OCI-LY7 (cell line): ENCODE measurements at regions not wholly inside any gene's neighbourhood (a gene's known extent, or its start where the extent isn't known, plus 50 kb on each side); places are given as distances from the start of the nearest gene placed in this dataset.
"Not testable (repeated sequence)": the region's sequence is repeated elsewhere in the genome, so short reads cannot be mapped to it uniquely, and the experiment has no call there.

Experiments used
- EZH2phosphoT487 ChIP-seq: fragments of 200-600 bp; sonication (generic); IDR thresholded peaks from 2 replicates; pipeline ENCODE4 v1.6.1; 2018; ENCODE audit warnings: low read depth, borderline replicate concordance, mild to moderate bottlenecking, mixed run types, antibody characterized with exemption, low read length, moderate library complexity, mixed read lengths
- TF ChIP-seq, protein P1 (sequence below): fragments of 200-600 bp; sonication (generic); conservative IDR thresholded peaks from 2 replicates; pipeline ENCODE4 v1.5.1; 2014; ENCODE audit warnings: mild to moderate bottlenecking, antibody characterized with exemption, low read length, moderate library complexity, mixed read lengths

DNA sequence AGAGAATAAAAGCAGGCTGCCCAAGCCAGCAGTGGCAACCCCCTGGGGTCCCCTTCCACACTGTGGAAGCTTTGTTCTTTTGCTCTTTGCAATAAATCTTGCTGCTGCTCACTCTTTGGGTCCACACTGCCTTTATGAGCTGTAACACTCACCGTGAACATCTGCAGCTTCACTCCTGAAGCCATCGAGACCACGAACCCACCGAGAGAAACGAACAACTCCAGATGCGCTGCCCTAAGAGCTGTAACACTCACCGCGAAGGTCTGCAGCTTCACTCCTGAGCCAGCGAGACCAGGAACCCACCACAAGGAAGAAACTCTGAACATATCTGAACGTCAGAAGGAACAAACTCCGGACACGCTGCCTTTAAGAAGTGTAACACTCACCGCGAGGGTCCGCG lies 1252.9 kb downstream of the STIM2 start:
- TF ChIP-seq, protein P1, sequence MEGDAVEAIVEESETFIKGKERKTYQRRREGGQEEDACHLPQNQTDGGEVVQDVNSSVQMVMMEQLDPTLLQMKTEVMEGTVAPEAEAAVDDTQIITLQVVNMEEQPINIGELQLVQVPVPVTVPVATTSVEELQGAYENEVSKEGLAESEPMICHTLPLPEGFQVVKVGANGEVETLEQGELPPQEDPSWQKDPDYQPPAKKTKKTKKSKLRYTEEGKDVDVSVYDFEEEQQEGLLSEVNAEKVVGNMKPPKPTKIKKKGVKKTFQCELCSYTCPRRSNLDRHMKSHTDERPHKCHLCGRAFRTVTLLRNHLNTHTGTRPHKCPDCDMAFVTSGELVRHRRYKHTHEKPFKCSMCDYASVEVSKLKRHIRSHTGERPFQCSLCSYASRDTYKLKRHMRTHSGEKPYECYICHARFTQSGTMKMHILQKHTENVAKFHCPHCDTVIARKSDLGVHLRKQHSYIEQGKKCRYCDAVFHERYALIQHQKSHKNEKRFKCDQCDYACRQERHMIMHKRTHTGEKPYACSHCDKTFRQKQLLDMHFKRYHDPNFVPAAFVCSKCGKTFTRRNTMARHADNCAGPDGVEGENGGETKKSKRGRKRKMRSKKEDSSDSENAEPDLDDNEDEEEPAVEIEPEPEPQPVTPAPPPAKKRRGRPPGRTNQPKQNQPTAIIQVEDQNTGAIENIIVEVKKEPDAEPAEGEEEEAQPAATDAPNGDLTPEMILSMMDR, result not testable (repeated sequence)
- not testable (repeated sequence) for TF ChIP-seq EZH2phosphoT487
